ENCODE measurements at regions not wholly inside any gene's neighbourhood (a gene's known extent, or its start where the extent isn't known, plus 50 kb on each side); places are given as distances from the start of the nearest gene placed in this dataset.
A peak's percentile ranks its signal among the peaks of the same experiment; 100 is the strongest.
"Not testable (repeated sequence)": the region's sequence is repeated elsewhere in the genome, so short reads cannot be mapped to it uniquely, and the experiment has no call there.

DNA sequence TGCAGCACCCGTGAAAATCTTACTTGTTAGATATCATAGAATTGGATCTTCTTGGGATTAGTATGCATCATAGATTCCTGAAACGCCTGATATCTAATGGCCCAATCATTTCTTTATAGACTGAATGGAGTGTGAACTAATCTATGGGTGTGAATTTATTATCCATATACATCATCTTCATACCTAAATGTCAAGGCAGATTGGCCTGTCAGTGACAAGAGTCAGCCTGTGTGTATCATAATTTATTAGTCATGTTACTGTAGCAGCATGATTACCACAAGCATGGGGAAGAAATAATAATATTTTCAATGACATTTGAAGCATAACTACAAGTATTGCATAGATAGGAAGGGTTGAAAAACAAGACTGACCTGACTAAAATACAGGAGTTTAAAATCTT is 235.8 kb downstream of the RAP2B start:
- H3K27me3 ChIP-seq (ENCODE audit: control insufficient read depth, insufficient read depth, low read length) = no peaks in the 10 kb centered on the region
- no peaks in the 10 kb centered on the region for H3K36me3 ChIP-seq (ENCODE audit: control insufficient read depth, insufficient read depth, low read length)
- no peak overlapping the region for H3K4me3 ChIP-seq (ENCODE audit: low read length)
- WGBS (ENCODE audit: insufficient coverage) = no CpG with 5 or more reads among the region's 2 CpGs
- H3K27ac ChIP-seq (ENCODE audit: low read length) = no peak overlapping the region
- H3K4me1 ChIP-seq (ENCODE audit: control insufficient read depth, insufficient read depth, low read length) = no peaks in the 10 kb centered on the region
- H3K9me3 ChIP-seq (replicated peaks; ENCODE audit: control insufficient read depth, low read depth, low read length) = no peaks in the 10 kb centered on the region
- DNase-seq = no peak

DNA sequence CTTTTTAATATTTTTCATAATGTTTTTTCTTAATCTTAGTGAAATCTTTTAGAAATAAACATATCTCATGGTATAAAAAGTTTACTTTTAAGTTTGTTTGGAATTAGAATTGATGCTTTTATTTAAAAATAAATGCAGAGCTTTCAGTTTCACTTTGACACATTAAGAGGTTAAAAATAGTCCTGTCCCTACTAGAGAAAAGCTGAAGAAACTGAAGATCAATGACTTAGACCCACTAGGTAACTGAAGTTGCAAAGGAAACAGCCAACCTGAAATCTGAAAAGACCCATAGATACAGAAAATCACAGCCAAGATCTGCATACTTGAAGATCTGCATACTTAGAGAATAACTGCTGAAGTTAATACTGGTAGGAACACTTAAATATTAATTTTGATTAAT is 237.6 kb downstream of the RAP2B start:
- DNase-seq = no peak

DNA sequence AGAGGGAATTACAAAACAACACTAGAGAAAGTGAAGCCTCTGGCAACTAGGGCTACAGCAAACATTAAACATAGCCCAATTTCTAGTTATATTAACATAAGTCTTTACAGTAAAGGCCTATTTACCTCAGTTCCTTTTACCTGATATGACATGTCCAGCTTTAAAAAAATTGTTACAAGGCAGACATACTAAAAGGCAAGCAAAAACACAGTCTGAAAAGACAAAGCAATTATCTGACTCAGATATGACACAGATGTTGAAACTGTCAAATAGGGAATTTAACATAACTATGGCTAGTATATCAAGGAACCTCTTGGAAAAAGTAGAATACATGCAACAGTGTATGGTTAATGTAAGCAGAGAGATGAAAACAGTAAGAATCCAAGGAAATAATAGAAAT is 238.6 kb downstream of the RAP2B start:
- DNase-seq = no peak
- no peak overlapping the region for H3K4me3 ChIP-seq (ENCODE audit: low read length)
- H3K36me3 ChIP-seq (ENCODE audit: control insufficient read depth, insufficient read depth, low read length) = no peaks in the 10 kb centered on the region
- no peaks in the 10 kb centered on the region for H3K4me1 ChIP-seq (ENCODE audit: control insufficient read depth, insufficient read depth, low read length)
- no peaks in the 10 kb centered on the region for H3K27me3 ChIP-seq (ENCODE audit: control insufficient read depth, insufficient read depth, low read length)
- H3K27ac ChIP-seq (ENCODE audit: low read length) = no peak overlapping the region
- H3K9me3 ChIP-seq (replicated peaks; ENCODE audit: control insufficient read depth, low read depth, low read length) = no peaks in the 10 kb centered on the region

More for the DNA sequence above, 237.6 kb downstream of the RAP2B start:
- no peak overlapping the region for H3K4me3 ChIP-seq (ENCODE audit: low read length)
- no peaks in the 10 kb centered on the region for H3K27me3 ChIP-seq (ENCODE audit: control insufficient read depth, insufficient read depth, low read length)
- no peaks in the 10 kb centered on the region for H3K36me3 ChIP-seq (ENCODE audit: control insufficient read depth, insufficient read depth, low read length)
- H3K4me1 ChIP-seq (ENCODE audit: control insufficient read depth, insufficient read depth, low read length) = no peaks in the 10 kb centered on the region
- no peaks in the 10 kb centered on the region for H3K9me3 ChIP-seq (replicated peaks; ENCODE audit: control insufficient read depth, low read depth, low read length)
- no peak overlapping the region for H3K27ac ChIP-seq (ENCODE audit: low read length)

DNA sequence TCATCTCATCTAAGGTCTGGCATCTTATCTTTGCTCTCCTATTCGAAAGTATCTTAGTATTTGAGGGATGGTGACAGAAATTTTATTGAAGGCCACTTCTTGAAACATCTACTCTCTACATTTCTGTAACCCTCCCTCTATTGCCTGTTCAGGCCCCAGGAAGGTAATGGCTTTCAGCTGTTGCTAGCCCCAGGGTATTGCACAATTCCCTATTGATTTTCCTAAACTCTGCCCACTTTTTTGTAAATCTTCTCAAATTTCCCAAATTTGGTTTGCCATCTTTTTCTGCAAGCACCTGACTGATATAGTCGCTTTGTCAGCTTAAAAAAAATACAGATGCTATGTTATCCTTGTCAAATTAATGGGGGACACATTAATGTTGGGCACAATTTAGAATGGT is 242.1 kb downstream of the RAP2B start:
- Histone ChIP-seq H3K4me3 (ENCODE audit: low read length) (no peak overlapping the region), H3K36me3 (ENCODE audit: control insufficient read depth, insufficient read depth, low read length) (no peaks in the 10 kb centered on the region), H3K4me1 (ENCODE audit: control insufficient read depth, insufficient read depth, low read length) (no peaks in the 10 kb centered on the region), H3K27me3 (ENCODE audit: control insufficient read depth, insufficient read depth, low read length) (no peaks in the 10 kb centered on the region), H3K9me3 (replicated peaks; ENCODE audit: control insufficient read depth, low read depth, low read length) (no peaks in the 10 kb centered on the region), H3K27ac (ENCODE audit: low read length) (no peak overlapping the region)
- WGBS (ENCODE audit: insufficient coverage) = no CpG with 5 or more reads among the region's 2 CpGs
- no peak for DNase-seq

DNA sequence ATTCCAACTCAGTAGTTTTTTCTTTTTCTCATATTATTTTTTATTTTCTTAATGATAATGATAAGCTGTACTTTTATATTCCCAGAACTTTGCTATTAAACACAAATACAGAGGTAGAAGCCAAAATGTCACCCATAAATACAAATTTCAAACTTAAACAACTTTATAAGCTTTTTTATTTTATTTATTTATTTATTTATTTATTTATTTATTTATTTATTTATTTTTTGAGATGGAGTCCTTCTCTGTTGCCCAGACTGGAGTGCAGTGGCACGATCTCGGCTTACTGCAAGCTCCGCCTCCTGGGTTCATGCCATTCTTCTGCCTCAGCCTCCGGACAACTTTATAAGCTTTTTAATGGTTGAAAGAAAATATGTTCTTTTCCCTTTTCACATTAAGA is 243.3 kb downstream of the RAP2B start:
- DNase-seq; H3K36me3 ChIP-seq (ENCODE audit: control insufficient read depth, insufficient read depth, low read length); H3K4me1 ChIP-seq (ENCODE audit: control insufficient read depth, insufficient read depth, low read length); H3K4me3 ChIP-seq (ENCODE audit: low read length); H3K27ac ChIP-seq (ENCODE audit: low read length); H3K9me3 ChIP-seq (replicated peaks; ENCODE audit: control insufficient read depth, low read depth, low read length); H3K27me3 ChIP-seq (ENCODE audit: control insufficient read depth, insufficient read depth, low read length): not testable (repeated sequence)
- WGBS (ENCODE audit: insufficient coverage) = no CpG with 5 or more reads among the region's 4 CpGs

DNA sequence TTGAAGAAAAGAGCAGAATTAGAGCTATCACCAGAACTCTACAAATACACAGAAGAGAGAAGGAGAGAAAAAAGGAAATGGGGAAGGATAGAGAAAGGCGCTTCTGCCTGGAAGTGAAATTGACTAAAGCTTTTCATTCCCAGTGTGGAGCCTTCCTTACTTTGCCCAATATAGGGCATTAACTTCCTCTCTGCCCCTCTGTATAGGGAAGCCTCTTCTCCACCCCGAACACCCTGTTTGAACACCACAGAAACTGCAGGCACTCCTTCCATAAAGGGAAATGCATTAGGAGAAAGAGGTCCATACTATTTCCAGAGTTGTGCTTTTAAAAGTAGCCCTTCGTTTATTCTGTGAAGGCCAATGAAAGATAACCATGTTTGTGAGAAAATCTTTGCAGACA is 248.5 kb downstream of the RAP2B start:
- no peaks in the 10 kb centered on the region for H3K4me1 ChIP-seq (ENCODE audit: control insufficient read depth, insufficient read depth, low read length)
- WGBS (ENCODE audit: insufficient coverage) = 88% methylated on average over 1 of the region's 3 CpGs
- DNase-seq = peak; percentile 7
- H3K27me3 ChIP-seq (ENCODE audit: control insufficient read depth, insufficient read depth, low read length) = no peaks in the 10 kb centered on the region
- H3K36me3 ChIP-seq (ENCODE audit: control insufficient read depth, insufficient read depth, low read length) = no peaks in the 10 kb centered on the region
- H3K4me3 ChIP-seq (ENCODE audit: low read length) = no peak overlapping the region
- H3K27ac ChIP-seq (ENCODE audit: low read length) = no peak overlapping the region
- H3K9me3 ChIP-seq (replicated peaks; ENCODE audit: control insufficient read depth, low read depth, low read length) = no peaks in the 10 kb centered on the region

DNA sequence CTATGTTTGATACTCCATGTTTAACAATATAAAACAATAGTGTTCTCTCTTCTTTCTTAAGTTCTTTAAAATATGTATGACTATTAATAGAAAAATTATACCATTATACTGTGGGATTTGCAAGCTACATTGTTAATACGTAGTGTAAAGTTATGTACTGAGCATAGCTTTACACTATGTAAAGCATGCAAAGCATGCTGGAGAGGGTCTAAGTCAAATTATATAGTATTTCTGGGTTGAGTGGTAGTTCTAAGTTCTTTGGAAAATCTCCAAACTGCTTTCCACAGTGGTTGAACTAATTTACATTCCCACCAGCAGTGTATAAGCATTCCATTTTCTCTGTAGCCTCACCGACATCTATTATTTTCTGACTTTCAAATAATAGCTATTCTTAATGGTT is 253.0 kb downstream of the RAP2B start:
- H3K4me1 ChIP-seq (ENCODE audit: control insufficient read depth, insufficient read depth, low read length) = no peaks in the 10 kb centered on the region
- no CpG with 5 or more reads among the region's 2 CpGs for WGBS (ENCODE audit: insufficient coverage)

DNA sequence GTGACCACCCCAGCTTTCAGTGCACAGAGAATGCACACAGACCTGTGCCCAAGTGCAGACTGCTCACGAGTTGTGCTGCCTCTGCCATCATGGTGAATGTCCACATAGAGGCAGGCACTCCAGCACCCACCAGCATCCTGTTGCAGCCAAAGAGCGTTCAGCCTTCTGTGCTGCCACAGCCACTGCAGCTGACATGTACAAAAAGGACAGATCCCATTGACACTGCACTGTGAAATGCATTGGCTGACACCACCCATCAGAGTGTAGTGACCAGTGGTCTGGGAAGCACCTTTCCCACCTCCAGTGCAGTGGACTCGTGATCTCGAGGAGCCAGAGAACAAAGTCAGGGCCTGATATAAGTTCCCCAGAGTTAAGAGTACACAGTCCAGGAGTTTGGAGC is 260.3 kb downstream of the RAP2B start:
- 82% methylated on average over 4 of the region's 4 CpGs for WGBS (ENCODE audit: insufficient coverage)
- H3K4me1 ChIP-seq (ENCODE audit: control insufficient read depth, insufficient read depth, low read length) = no peaks in the 10 kb centered on the region
- no peaks in the 10 kb centered on the region for H3K36me3 ChIP-seq (ENCODE audit: control insufficient read depth, insufficient read depth, low read length)
- no peak overlapping the region for H3K27ac ChIP-seq (ENCODE audit: low read length)
- no peak overlapping the region for H3K4me3 ChIP-seq (ENCODE audit: low read length)
- DNase-seq = no peak
- H3K27me3 ChIP-seq (ENCODE audit: control insufficient read depth, insufficient read depth, low read length) = no peaks in the 10 kb centered on the region
- H3K9me3 ChIP-seq (replicated peaks; ENCODE audit: control insufficient read depth, low read depth, low read length) = peaks cover 51% of the 10 kb centered on the region

More for the DNA sequence above, 253.0 kb downstream of the RAP2B start:
- no peak for DNase-seq
- Histone ChIP-seq H3K27me3 (ENCODE audit: control insufficient read depth, insufficient read depth, low read length) (no peaks in the 10 kb centered on the region), H3K9me3 (replicated peaks; ENCODE audit: control insufficient read depth, low read depth, low read length) (peaks cover 16% of the 10 kb centered on the region), H3K36me3 (ENCODE audit: control insufficient read depth, insufficient read depth, low read length) (no peaks in the 10 kb centered on the region), H3K4me3 (ENCODE audit: low read length) (no peak overlapping the region), H3K27ac (ENCODE audit: low read length) (no peak overlapping the region)

DNA sequence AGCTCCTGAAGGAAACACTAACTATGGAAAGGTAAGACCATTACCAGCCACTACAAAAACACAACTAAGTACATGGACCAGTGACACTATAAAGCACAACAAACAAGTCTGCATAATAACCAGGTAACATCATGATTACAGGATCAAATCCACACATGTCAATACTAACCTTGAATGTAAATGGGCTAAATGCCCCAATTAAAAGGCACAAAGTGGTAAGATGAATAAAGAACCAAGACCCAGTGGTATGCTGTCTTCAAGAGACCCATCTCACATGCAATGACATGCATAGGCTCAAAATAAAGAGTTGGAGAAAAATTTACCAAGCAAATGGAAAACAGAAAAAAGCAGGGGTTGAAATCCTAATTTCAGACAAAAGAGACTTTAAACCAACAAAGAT is 261.8 kb downstream of the RAP2B start:
- peaks cover 45% of the 10 kb centered on the region for H3K9me3 ChIP-seq (replicated peaks; ENCODE audit: control insufficient read depth, low read depth, low read length)

DNA sequence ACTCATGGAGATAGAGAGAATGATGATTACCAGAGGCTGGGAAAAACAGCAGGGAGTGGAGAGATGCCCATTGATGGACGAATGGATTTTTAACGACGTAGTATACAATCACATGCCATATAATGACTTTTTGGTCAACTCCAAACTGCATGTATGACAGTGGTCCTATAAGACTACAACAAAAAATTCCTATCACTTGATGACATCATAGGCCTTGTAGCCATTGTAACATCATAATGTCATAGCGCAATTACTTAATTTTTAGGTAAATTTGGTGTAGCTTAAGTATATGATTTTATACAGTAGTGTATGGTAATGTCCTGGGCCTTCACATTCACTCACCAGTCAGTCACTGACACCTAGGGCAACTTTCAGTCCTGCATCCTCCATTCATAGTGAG is 264.3 kb downstream of the RAP2B start:
- Histone ChIP-seq H3K9me3 (replicated peaks; ENCODE audit: control insufficient read depth, low read depth, low read length) (peaks cover 24% of the 10 kb centered on the region), H3K4me3 (ENCODE audit: low read length) (no peak overlapping the region), H3K27me3 (ENCODE audit: control insufficient read depth, insufficient read depth, low read length) (no peaks in the 10 kb centered on the region), H3K36me3 (ENCODE audit: control insufficient read depth, insufficient read depth, low read length) (no peaks in the 10 kb centered on the region), H3K27ac (ENCODE audit: low read length) (no peak overlapping the region), H3K4me1 (ENCODE audit: control insufficient read depth, insufficient read depth, low read length) (no peaks in the 10 kb centered on the region)
- WGBS (ENCODE audit: insufficient coverage) = no CpG with 5 or more reads among the region's 4 CpGs
- DNase-seq = no peak

More for the DNA sequence above, 261.8 kb downstream of the RAP2B start:
- H3K36me3 ChIP-seq (ENCODE audit: control insufficient read depth, insufficient read depth, low read length); H3K4me3 ChIP-seq (ENCODE audit: low read length); DNase-seq; H3K27me3 ChIP-seq (ENCODE audit: control insufficient read depth, insufficient read depth, low read length); H3K4me1 ChIP-seq (ENCODE audit: control insufficient read depth, insufficient read depth, low read length); H3K27ac ChIP-seq (ENCODE audit: low read length): not testable (repeated sequence)

DNA sequence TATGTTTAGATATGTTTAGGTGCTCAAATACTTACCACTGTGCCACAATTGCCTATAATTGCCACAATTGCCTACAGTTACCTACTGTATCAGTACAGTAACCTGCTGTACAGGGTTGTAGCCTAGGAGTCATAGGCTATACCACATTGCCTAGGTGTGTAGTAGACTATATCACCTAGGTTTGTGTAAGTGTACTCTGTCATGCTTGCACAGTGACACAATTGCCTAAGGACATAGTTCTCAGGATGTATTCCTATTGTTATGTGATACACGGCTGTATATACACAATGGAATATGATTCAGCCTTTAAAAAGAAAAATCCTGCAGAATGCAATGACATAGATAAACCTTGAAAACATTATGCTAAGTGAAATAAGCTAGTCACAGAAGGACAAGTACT is 264.8 kb downstream of the RAP2B start:
- no peaks in the 10 kb centered on the region for H3K36me3 ChIP-seq (ENCODE audit: control insufficient read depth, insufficient read depth, low read length)

More for the DNA sequence above, 264.8 kb downstream of the RAP2B start:
- no peak overlapping the region for H3K4me3 ChIP-seq (ENCODE audit: low read length)
- no peak for DNase-seq
- WGBS (ENCODE audit: insufficient coverage) = no CpG with 5 or more reads among the region's 1 CpG
- no peaks in the 10 kb centered on the region for H3K27me3 ChIP-seq (ENCODE audit: control insufficient read depth, insufficient read depth, low read length)
- H3K4me1 ChIP-seq (ENCODE audit: control insufficient read depth, insufficient read depth, low read length) = no peaks in the 10 kb centered on the region
- no peak overlapping the region for H3K27ac ChIP-seq (ENCODE audit: low read length)
- H3K9me3 ChIP-seq (replicated peaks; ENCODE audit: control insufficient read depth, low read depth, low read length) = peaks cover 19% of the 10 kb centered on the region
